DMS 273 treated with DMSO at 0.1 percent for 48 hours (cell line): ENCODE measurements at regions not wholly inside any gene's neighbourhood (a gene's known extent, or its start where the extent isn't known, plus 50 kb on each side); places are given as distances from the start of the nearest gene placed in this dataset.

Source experiments
- DNase-seq: peaks from one replicate; lab custom pipeline; 2025; lab: John Stamatoyannopoulos, UW

- no peak for DNase-seq
These were observed 96.6 kb upstream of the TMEM196 start for GRCh38 chr7:19869979-19870378.

- DNase-seq, result no peak
These were observed 79.9 kb upstream of the TMEM196 start for GRCh38 chr7:19853261-19853832.

- DNase-seq, result no peak
These were observed 78.8 kb upstream of the TMEM196 start for GRCh38 chr7:19852192-19852591.

- DNase-seq, result no peak
These were observed 78.1 kb upstream of the TMEM196 start for GRCh38 chr7:19851504-19851903.

GRCh38 chr7:19834566-19834965 is 61.1 kb upstream of the TMEM196 start:
- no peak for DNase-seq

GRCh38 chr7:19830604-19831003 is 57.2 kb upstream of the TMEM196 start:
- no peak for DNase-seq
